ENCODE measurements at regions not wholly inside any gene's neighbourhood (a gene's known extent, or its start where the extent isn't known, plus 50 kb on each side); places are given as distances from the start of the nearest gene placed in this dataset.
"Not testable (repeated sequence)": the region's sequence is repeated elsewhere in the genome, so short reads cannot be mapped to it uniquely, and the experiment has no call there.

GRCh38 chr1:157218671-157219070 is 80.5 kb upstream of the ETV3 start:
- Mint-ChIP-seq H3K4me3 (no peak overlapping the region), H3K4me1 (ENCODE audit: low read depth) (no peaks in the 10 kb centered on the region), H3K9me3 (peaks cover 10 to 13% of the 10 kb centered on the region in 2 donors), H3K36me3 (ENCODE audit: insufficient read depth in 2 of 2) (peaks cover 1 to 10% of the 10 kb centered on the region in 2 donors), H3K27ac (no peak overlapping the region), H3K27me3 (ENCODE audit: low read depth) (peaks cover 31% of the 10 kb centered on the region)
- ATAC-seq (replicated peaks in 1 of 2) (no peak), DNase-seq (no peak)

- no peak overlapping the region for H3K4me3 Mint-ChIP-seq
- peaks cover 11 to 15% of the 10 kb centered on the region in 2 donors for H3K36me3 Mint-ChIP-seq (ENCODE audit: insufficient read depth in 2 of 2)
- ATAC-seq (replicated peaks in 1 of 2) (no peak), DNase-seq (no peak)
- peaks cover 13 to 19% of the 10 kb centered on the region in 2 donors for H3K9me3 Mint-ChIP-seq
- H3K27me3 Mint-ChIP-seq (ENCODE audit: low read depth): peaks cover 36% of the 10 kb centered on the region
- H3K4me1 Mint-ChIP-seq (ENCODE audit: low read depth): no peaks in the 10 kb centered on the region
- H3K27ac Mint-ChIP-seq: no peak overlapping the region
Measured at GRCh38 chr1:157217486-157217885, 79.3 kb upstream of the ETV3 start.

- DNase-seq (no peak), ATAC-seq (replicated peaks in 1 of 2) (no peak)
- H3K9me3 Mint-ChIP-seq: peaks cover 13 to 22% of the 10 kb centered on the region in 2 donors
- H3K4me1 Mint-ChIP-seq (ENCODE audit: low read depth): no peaks in the 10 kb centered on the region
- H3K4me3 Mint-ChIP-seq: no peak overlapping the region
- H3K27me3 Mint-ChIP-seq (ENCODE audit: low read depth): peaks cover 35% of the 10 kb centered on the region
- no peak overlapping the region for H3K27ac Mint-ChIP-seq
- H3K36me3 Mint-ChIP-seq (ENCODE audit: insufficient read depth in 2 of 2): peaks cover 11 to 15% of the 10 kb centered on the region in 2 donors
Measured at GRCh38 chr1:157213836-157214235, 75.6 kb upstream of the ETV3 start.

GRCh38 chr1:157209514-157209913 is 71.3 kb upstream of the ETV3 start:
- H3K27me3 Mint-ChIP-seq (ENCODE audit: low read depth): peaks cover 41% of the 10 kb centered on the region
- no peak overlapping the region for H3K27ac Mint-ChIP-seq
- peaks cover 10 to 11% of the 10 kb centered on the region in 2 donors for H3K36me3 Mint-ChIP-seq (ENCODE audit: insufficient read depth in 2 of 2)
- ATAC-seq (replicated peaks in 1 of 2) (no peak), DNase-seq (no peak)
- H3K4me3 Mint-ChIP-seq: no peak overlapping the region
- peaks cover 8 to 15% of the 10 kb centered on the region in 2 donors for H3K9me3 Mint-ChIP-seq
- H3K4me1 Mint-ChIP-seq (ENCODE audit: low read depth): no peaks in the 10 kb centered on the region

- not testable (repeated sequence) for DNase-seq; H3K4me1 Mint-ChIP-seq (ENCODE audit: low read depth); ATAC-seq (replicated peaks in 1 of 2); H3K9me3 Mint-ChIP-seq; H3K4me3 Mint-ChIP-seq; H3K27ac Mint-ChIP-seq; H3K36me3 Mint-ChIP-seq (ENCODE audit: insufficient read depth in 2 of 2)
- H3K27me3 Mint-ChIP-seq (ENCODE audit: low read depth): peaks cover 38% of the 10 kb centered on the region
Measured at GRCh38 chr1:157205982-157206381, 67.8 kb upstream of the ETV3 start.

GRCh38 chr1:157203166-157203565 is 65.0 kb upstream of the ETV3 start:
- Mint-ChIP-seq H3K27ac (no peak overlapping the region), H3K9me3 (no peaks in the 10 kb centered on the region), H3K4me1 (ENCODE audit: low read depth) (peaks cover 10% of the 10 kb centered on the region), H3K27me3 (ENCODE audit: low read depth) (peaks cover 27% of the 10 kb centered on the region), H3K4me3 (no peak overlapping the region), H3K36me3 (ENCODE audit: insufficient read depth in 2 of 2) (no peaks in the 10 kb centered on the region)
- DNase-seq (no peak), ATAC-seq (replicated peaks in 1 of 2) (no peak)

GRCh38 chr1:157202331-157202730 is 64.1 kb upstream of the ETV3 start:
- ATAC-seq (replicated peaks in 1 of 2): no peak

GRCh38 chr1:157201767-157202166 is 63.6 kb upstream of the ETV3 start:
- DNase-seq (no peak), ATAC-seq (replicated peaks in 1 of 2) (no peak)
- no peak overlapping the region for H3K27ac Mint-ChIP-seq
- no peak overlapping the region for H3K4me3 Mint-ChIP-seq
- peaks cover 11% of the 10 kb centered on the region for H3K4me1 Mint-ChIP-seq (ENCODE audit: low read depth)
- peaks cover 27% of the 10 kb centered on the region for H3K27me3 Mint-ChIP-seq (ENCODE audit: low read depth)
- H3K9me3 Mint-ChIP-seq: no peaks in the 10 kb centered on the region
- H3K36me3 Mint-ChIP-seq (ENCODE audit: insufficient read depth in 2 of 2): no peaks in the 10 kb centered on the region

More at GRCh38 chr1:157202331-157202730, 64.1 kb upstream of the ETV3 start:
- no peaks in the 10 kb centered on the region for H3K9me3 Mint-ChIP-seq
- H3K27ac Mint-ChIP-seq: no peak overlapping the region
- DNase-seq: no peak
- H3K27me3 Mint-ChIP-seq (ENCODE audit: low read depth): peaks cover 27% of the 10 kb centered on the region
- no peak overlapping the region for H3K4me3 Mint-ChIP-seq
- H3K4me1 Mint-ChIP-seq (ENCODE audit: low read depth): peaks cover 11% of the 10 kb centered on the region
- no peaks in the 10 kb centered on the region for H3K36me3 Mint-ChIP-seq (ENCODE audit: insufficient read depth in 2 of 2)

- Mint-ChIP-seq H3K27ac (no peak overlapping the region), H3K9me3 (no peaks in the 10 kb centered on the region), H3K4me1 (ENCODE audit: low read depth) (peaks cover 11% of the 10 kb centered on the region), H3K4me3 (no peak overlapping the region), H3K36me3 (ENCODE audit: insufficient read depth in 2 of 2) (no peaks in the 10 kb centered on the region), H3K27me3 (ENCODE audit: low read depth) (peaks cover 22% of the 10 kb centered on the region)
- DNase-seq (no peak), ATAC-seq (replicated peaks in 1 of 2) (no peak)
Measured at GRCh38 chr1:157200451-157200850, 62.3 kb upstream of the ETV3 start.

- no peak for DNase-seq
- no peak for ATAC-seq (replicated peaks in 1 of 2)
- Mint-ChIP-seq H3K36me3 (ENCODE audit: insufficient read depth in 2 of 2) (no peaks in the 10 kb centered on the region), H3K4me1 (ENCODE audit: low read depth) (peaks cover 11% of the 10 kb centered on the region), H3K9me3 (no peaks in the 10 kb centered on the region), H3K4me3 (no peak overlapping the region), H3K27ac (no peak overlapping the region), H3K27me3 (ENCODE audit: low read depth) (peaks cover 22% of the 10 kb centered on the region)
Measured at GRCh38 chr1:157199421-157199755, 61.2 kb upstream of the ETV3 start.

GRCh38 chr1:157198619-157199420 is 60.6 kb upstream of the ETV3 start:
- ATAC-seq (replicated peaks in 1 of 2) (peak; percentile 69 to 74), DNase-seq (peak; percentile 21 to 23)
- Mint-ChIP-seq H3K9me3 (no peaks in the 10 kb centered on the region), H3K36me3 (ENCODE audit: insufficient read depth in 2 of 2) (no peaks in the 10 kb centered on the region), H3K27ac (no peak overlapping the region), H3K27me3 (ENCODE audit: low read depth) (peaks cover 22% of the 10 kb centered on the region), H3K4me1 (ENCODE audit: low read depth) (peaks cover 11% of the 10 kb centered on the region), H3K4me3 (no peak overlapping the region)

GRCh38 chr1:157197906-157198435 is 59.8 kb upstream of the ETV3 start:
- no peak for DNase-seq
- Mint-ChIP-seq H3K9me3 (no peaks in the 10 kb centered on the region), H3K36me3 (ENCODE audit: insufficient read depth in 2 of 2) (no peaks in the 10 kb centered on the region), H3K27ac (no peak overlapping the region), H3K4me3 (no peak overlapping the region), H3K27me3 (ENCODE audit: low read depth) (peaks cover 24% of the 10 kb centered on the region), H3K4me1 (ENCODE audit: low read depth) (peaks cover 11% of the 10 kb centered on the region)
- no peak for ATAC-seq (replicated peaks in 1 of 2)

- not testable (repeated sequence) for H3K9me3 Mint-ChIP-seq; H3K27ac Mint-ChIP-seq; DNase-seq; H3K36me3 Mint-ChIP-seq (ENCODE audit: insufficient read depth in 2 of 2); H3K4me3 Mint-ChIP-seq
- ATAC-seq (replicated peaks in 1 of 2): peak; percentile 30 to 39
- Mint-ChIP-seq H3K27me3 (ENCODE audit: low read depth) (peaks cover 33% of the 10 kb centered on the region), H3K4me1 (ENCODE audit: low read depth) (peaks cover 11% of the 10 kb centered on the region)
Measured at GRCh38 chr1:157196670-157197456, 58.7 kb upstream of the ETV3 start.
